Dendritic cell treated with granulocyte-macrophage colony-stimulating factor and Interleukin-4, amounts not matched to agents 40 ng/mL and 50 ng/mL, for 4 days (primary cell): ENCODE measurements at regions not wholly inside any gene's neighbourhood (a gene's known extent, or its start where the extent isn't known, plus 50 kb on each side); places are given as distances from the start of the nearest gene placed in this dataset.
A peak's percentile ranks its signal among the peaks of the same experiment; 100 is the strongest.

Source experiments
- H3K27ac Mint-ChIP-seq: one replicate; pipeline ENCODE4 v1.8.0; 2022; ENCODE audit warnings: mild to moderate bottlenecking, mixed read lengths
- H3K27me3 Mint-ChIP-seq: one replicate; pipeline ENCODE4 v1.8.0; 2022; ENCODE audit warnings: mild to moderate bottlenecking, mixed read lengths
- H3K36me3 Mint-ChIP-seq: one replicate; pipeline ENCODE4 v1.8.0; 2022; ENCODE audit warnings: low read depth, mixed read lengths
- H3K4me1 Mint-ChIP-seq: one replicate; pipeline ENCODE4 v1.8.0; 2022; ENCODE audit warnings: low read depth, mixed read lengths
- H3K4me3 Mint-ChIP-seq: one replicate; pipeline ENCODE4 v1.8.0; 2022; ENCODE audit warnings: mild to moderate bottlenecking, moderate library complexity, mixed read lengths
- H3K9me3 Mint-ChIP-seq: one replicate; pipeline ENCODE4 v1.8.0; 2022; ENCODE audit warnings: mixed read lengths
- intact Hi-C: fragments of 100-400 bp; cut with micrococcal nuclease; formaldehyde crosslinking; loops from one replicate; pipeline ENCODE4 v1.15.0; 2022

GRCh38 chr3:69452295-69452694 lies 66.4 kb upstream of the FRMD4B start:
- no peaks in the 10 kb centered on the region for H3K4me1 Mint-ChIP-seq
- H3K27me3 Mint-ChIP-seq = no peaks in the 10 kb centered on the region
- no peak overlapping the region for H3K27ac Mint-ChIP-seq
- intact Hi-C loops = no loop called here
- H3K36me3 Mint-ChIP-seq = no peaks in the 10 kb centered on the region
- no peaks in the 10 kb centered on the region for H3K9me3 Mint-ChIP-seq
- no peak overlapping the region for H3K4me3 Mint-ChIP-seq

DNA sequence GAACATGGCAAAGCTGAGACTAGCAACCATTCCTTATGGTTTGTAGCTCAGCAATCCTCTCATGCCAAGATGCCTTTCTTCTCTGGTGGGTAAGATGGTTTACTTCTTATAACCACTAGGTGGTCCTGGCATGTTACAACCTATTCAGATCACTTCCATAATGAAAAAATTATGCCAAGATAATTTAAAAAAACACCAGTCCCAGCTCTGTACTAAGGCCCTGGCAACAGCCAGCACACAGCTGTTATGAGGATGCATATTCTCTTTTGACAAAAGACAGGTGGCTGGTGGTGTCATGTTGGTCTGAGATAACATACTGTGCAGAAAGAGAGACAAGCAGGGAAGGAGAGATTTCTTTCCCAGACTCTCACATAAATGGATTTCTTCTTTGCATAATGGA lies 65.7 kb upstream of the FRMD4B start:
- no peaks in the 10 kb centered on the region for H3K27me3 Mint-ChIP-seq
- intact Hi-C loops = no loop called here

DNA sequence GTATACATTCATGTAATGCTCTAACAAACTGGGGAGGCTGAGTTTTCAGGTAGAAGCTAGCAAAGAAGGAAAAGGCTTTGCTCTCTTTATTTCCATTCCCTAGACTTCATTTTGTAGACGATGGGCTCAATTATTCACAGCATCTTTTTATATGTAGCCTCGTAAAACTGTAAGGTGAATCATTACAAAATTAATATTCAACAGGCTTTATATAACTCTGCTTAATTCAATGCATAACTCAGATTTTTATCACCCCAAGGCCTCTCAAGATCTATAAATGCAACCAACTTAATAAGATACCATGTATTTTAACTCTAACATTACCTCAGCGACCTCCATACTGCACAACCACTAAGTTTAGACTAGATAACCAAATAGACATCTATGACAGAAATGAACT lies 63.0 kb upstream of the FRMD4B start:
- Mint-ChIP-seq H3K4me3 (no peak overlapping the region), H3K4me1 (no peaks in the 10 kb centered on the region), H3K27ac (no peak overlapping the region), H3K27me3 (no peaks in the 10 kb centered on the region), H3K36me3 (no peaks in the 10 kb centered on the region), H3K9me3 (no peaks in the 10 kb centered on the region)
- intact Hi-C loops = no loop called here

More for the DNA sequence above, 65.7 kb upstream of the FRMD4B start:
- Mint-ChIP-seq H3K36me3 (no peaks in the 10 kb centered on the region), H3K9me3 (no peaks in the 10 kb centered on the region), H3K4me1 (no peaks in the 10 kb centered on the region), H3K27ac (no peak overlapping the region), H3K4me3 (no peak overlapping the region)

DNA sequence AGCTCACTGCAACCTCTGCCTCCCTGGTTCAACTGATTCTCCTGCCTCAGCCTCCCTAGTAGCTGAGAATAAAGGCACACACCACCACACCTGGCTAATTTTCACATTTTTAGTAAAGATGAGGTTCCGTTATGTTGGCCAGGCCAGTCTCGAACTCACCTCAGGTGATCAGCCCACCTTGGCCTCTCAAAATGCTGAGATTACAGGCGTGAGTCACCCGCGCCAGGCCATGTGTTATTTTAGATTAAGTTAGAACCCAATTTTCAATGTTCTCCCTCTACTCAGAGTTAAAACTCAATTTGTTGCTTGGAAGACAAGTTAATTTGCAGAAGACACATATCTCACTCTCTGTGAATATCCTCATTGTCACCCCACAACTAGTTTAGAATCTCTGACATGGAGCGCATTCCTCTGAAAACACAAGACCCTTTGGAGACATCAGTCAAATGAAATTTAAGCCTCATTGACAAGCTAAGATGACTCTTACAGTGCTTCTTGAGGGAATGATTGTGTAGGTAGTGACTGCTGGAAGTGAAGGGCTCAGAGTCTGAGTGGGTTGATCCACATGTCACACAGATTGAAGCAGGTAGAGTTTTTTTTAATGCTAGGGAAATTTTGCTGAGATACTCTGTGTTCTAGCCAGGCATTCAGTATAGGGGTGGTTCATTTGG lies 60.6 kb upstream of the FRMD4B start:
- Mint-ChIP-seq H3K4me3 (no peak overlapping the region), H3K27ac (no peak overlapping the region), H3K4me1 (no peaks in the 10 kb centered on the region), H3K27me3 (no peaks in the 10 kb centered on the region), H3K36me3 (no peaks in the 10 kb centered on the region), H3K9me3 (no peaks in the 10 kb centered on the region)
- intact Hi-C loops = no loop called here

DNA sequence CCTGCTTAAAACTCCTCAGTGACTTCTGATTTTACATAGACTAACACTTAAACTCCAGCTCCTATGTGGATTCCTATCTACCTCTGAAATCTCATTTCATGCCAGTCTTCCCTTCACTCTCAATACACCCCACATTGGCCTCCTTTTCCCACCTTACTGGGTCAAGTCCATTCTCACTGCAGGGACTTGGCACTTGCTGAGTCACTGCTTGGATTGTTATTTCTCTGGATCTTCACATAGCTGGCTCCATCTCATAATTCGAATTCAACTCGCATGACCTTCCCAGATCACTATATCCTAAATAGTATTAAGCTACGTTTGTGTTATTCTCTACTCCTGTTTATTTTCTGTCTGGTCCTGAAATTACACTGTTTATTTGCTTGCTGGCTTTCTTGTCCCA lies 59.6 kb upstream of the FRMD4B start:
- Mint-ChIP-seq H3K4me3 (no peak overlapping the region), H3K27ac (no peak overlapping the region), H3K4me1 (no peaks in the 10 kb centered on the region), H3K36me3 (no peaks in the 10 kb centered on the region), H3K9me3 (no peaks in the 10 kb centered on the region), H3K27me3 (no peaks in the 10 kb centered on the region)
- intact Hi-C loops = no loop called here

DNA sequence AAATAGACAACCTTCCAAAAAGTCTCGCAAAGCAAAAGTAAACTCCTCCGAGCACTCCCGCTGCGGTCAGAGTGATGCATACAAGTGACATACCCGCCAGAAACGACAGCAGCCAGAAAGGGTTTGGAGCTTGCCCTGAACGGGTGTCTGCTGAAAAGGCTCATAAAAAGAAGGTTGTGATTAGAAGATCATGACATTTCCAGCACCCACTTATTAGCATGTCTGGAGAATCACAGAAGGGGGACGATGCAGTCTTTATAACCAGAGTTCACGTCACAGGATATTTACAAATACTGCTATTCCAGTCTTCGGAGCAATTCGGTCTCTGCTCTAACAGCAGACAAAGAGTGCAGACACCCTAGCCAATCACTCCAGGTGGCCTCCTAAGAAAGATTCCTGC lies 59.1 kb upstream of the FRMD4B start:
- H3K4me3 Mint-ChIP-seq = no peak overlapping the region
- H3K36me3 Mint-ChIP-seq = no peaks in the 10 kb centered on the region
- H3K27ac Mint-ChIP-seq = no peak overlapping the region
- H3K27me3 Mint-ChIP-seq = no peaks in the 10 kb centered on the region
- intact Hi-C loops = no loop called here
- no peaks in the 10 kb centered on the region for H3K9me3 Mint-ChIP-seq
- H3K4me1 Mint-ChIP-seq = peaks cover 1% of the 10 kb centered on the region

DNA sequence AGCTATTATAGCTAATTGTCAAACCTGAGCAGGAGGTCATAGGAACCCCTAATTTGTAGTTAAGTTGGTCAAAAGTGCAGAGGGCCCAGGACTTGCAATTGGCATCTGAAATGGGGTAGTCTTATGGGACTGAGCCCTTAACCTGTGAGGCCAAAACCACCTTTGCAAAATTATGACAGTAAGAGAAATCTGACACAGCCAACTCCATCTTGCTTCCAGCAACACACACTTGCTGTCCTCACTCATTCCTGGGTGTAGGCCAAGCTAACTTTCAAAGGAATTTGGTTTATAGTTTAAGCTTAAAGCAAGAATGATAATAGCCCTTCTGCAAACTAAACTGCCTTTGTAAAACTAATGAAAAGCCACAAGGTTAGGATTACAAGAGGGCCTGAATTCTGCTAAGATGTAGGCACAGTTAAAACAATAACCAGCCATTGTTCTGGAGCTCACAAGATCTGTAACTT lies 57.6 kb upstream of the FRMD4B start:
- intact Hi-C loops = loop anchor here (5.0 kb wide), 1 partner anchor 59 kb away; no protein-coding TSS in a partner anchor

GRCh38 chr3:69442771-69443311 lies 57.0 kb upstream of the FRMD4B start:
- no peaks in the 10 kb centered on the region for H3K9me3 Mint-ChIP-seq
- no peak overlapping the region for H3K27ac Mint-ChIP-seq
- intact Hi-C loops = loop anchor here (5.0 kb wide), 1 partner anchor 59 kb away; no protein-coding TSS in a partner anchor
- no peaks in the 10 kb centered on the region for H3K27me3 Mint-ChIP-seq
- peaks cover 20% of the 10 kb centered on the region for H3K4me1 Mint-ChIP-seq
- H3K4me3 Mint-ChIP-seq = no peak overlapping the region
- H3K36me3 Mint-ChIP-seq = no peaks in the 10 kb centered on the region

More for the DNA sequence above, 57.6 kb upstream of the FRMD4B start:
- peaks cover 17% of the 10 kb centered on the region for H3K4me1 Mint-ChIP-seq
- no peaks in the 10 kb centered on the region for H3K9me3 Mint-ChIP-seq
- no peak overlapping the region for H3K4me3 Mint-ChIP-seq
- H3K27ac Mint-ChIP-seq = no peak overlapping the region
- H3K36me3 Mint-ChIP-seq = no peaks in the 10 kb centered on the region
- no peaks in the 10 kb centered on the region for H3K27me3 Mint-ChIP-seq

- H3K27ac Mint-ChIP-seq = no peak overlapping the region
- peaks cover 24% of the 10 kb centered on the region for H3K4me1 Mint-ChIP-seq
- H3K36me3 Mint-ChIP-seq = no peaks in the 10 kb centered on the region
- intact Hi-C loops = loop anchor here (5.0 kb wide), 1 partner anchor 61 kb away; no protein-coding TSS in a partner anchor
- H3K9me3 Mint-ChIP-seq = no peaks in the 10 kb centered on the region
- H3K27me3 Mint-ChIP-seq = no peaks in the 10 kb centered on the region
- H3K4me3 Mint-ChIP-seq = no peak overlapping the region
These were observed 55.8 kb upstream of the FRMD4B start for GRCh38 chr3:69441732-69442131.

DNA sequence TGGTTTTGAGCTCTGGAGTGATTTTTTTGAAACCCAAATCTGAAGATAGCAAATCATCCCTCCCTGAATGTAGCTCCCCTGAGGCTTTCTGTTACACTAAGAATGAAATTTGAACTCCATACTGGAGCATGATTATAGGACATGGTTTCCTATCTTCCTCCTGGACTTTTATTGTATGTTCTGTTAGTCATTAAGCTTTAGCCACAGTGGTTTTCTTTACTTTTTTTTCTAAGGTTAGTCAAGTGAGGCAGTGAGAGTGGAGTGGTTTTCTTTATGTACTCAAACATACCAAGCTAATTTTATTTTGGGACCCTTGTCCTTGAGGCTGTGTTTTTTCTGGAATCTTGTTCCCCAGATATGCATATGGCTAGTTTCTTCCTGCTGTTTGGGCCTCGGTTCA lies 55.2 kb upstream of the FRMD4B start:
- Mint-ChIP-seq H3K27ac (no peak overlapping the region), H3K36me3 (no peaks in the 10 kb centered on the region)

GRCh38 chr3:69439643-69440270 lies 53.9 kb upstream of the FRMD4B start:
- intact Hi-C loops = loop anchor here (5.0 kb wide), 3 partner anchors 63 to 233 kb away; no protein-coding TSS in a partner anchor
- peak overlapping the region; percentile 23 for H3K4me3 Mint-ChIP-seq
- H3K27me3 Mint-ChIP-seq = no peaks in the 10 kb centered on the region
- H3K4me1 Mint-ChIP-seq = peaks cover 44% of the 10 kb centered on the region
- no peaks in the 10 kb centered on the region for H3K9me3 Mint-ChIP-seq
- H3K36me3 Mint-ChIP-seq = no peaks in the 10 kb centered on the region
- peak overlapping the region; percentile 67 for H3K27ac Mint-ChIP-seq

More for the DNA sequence above, 55.2 kb upstream of the FRMD4B start:
- Mint-ChIP-seq H3K4me3 (no peak overlapping the region), H3K4me1 (peaks cover 31% of the 10 kb centered on the region), H3K27me3 (no peaks in the 10 kb centered on the region), H3K9me3 (no peaks in the 10 kb centered on the region)
- intact Hi-C loops = loop anchor here (5.0 kb wide), 1 partner anchor 61 kb away; no protein-coding TSS in a partner anchor

- no peaks in the 10 kb centered on the region for H3K9me3 Mint-ChIP-seq
- intact Hi-C loops = loop anchor here (5.0 kb wide), 2 partner anchors 104 to 234 kb away; no protein-coding TSS in a partner anchor
- peak overlapping the region; percentile 67 for H3K27ac Mint-ChIP-seq
- H3K4me3 Mint-ChIP-seq = no peak overlapping the region
- H3K27me3 Mint-ChIP-seq = no peaks in the 10 kb centered on the region
- no peaks in the 10 kb centered on the region for H3K36me3 Mint-ChIP-seq
- H3K4me1 Mint-ChIP-seq = peaks cover 57% of the 10 kb centered on the region
These were observed 52.6 kb upstream of the FRMD4B start for GRCh38 chr3:69438476-69438875.

- no peak overlapping the region for H3K4me3 Mint-ChIP-seq
- peaks cover 64% of the 10 kb centered on the region for H3K4me1 Mint-ChIP-seq
- intact Hi-C loops = loop anchor here (5.0 kb wide), 2 partner anchors 107 to 237 kb away; no protein-coding TSS in a partner anchor
- peak overlapping the region; percentile 58 for H3K27ac Mint-ChIP-seq
- H3K27me3 Mint-ChIP-seq = no peaks in the 10 kb centered on the region
- H3K9me3 Mint-ChIP-seq = no peaks in the 10 kb centered on the region
- H3K36me3 Mint-ChIP-seq = peaks cover 12% of the 10 kb centered on the region
These were observed 49.7 kb upstream of the FRMD4B start for GRCh38 chr3:69435274-69436265.
